IMR-90 (cell line): ENCODE measurements at regions not wholly inside any gene's neighbourhood (a gene's known extent, or its start where the extent isn't known, plus 50 kb on each side); places are given as distances from the start of the nearest gene placed in this dataset.

Source experiments
- ATAC-seq: fragments of 200-7000 bp; cut with Tn5 transposase; 2 replicates; pipeline ENCODE4 v1.9.1; 2020; ENCODE audit warnings: low read depth, mild to moderate bottlenecking, moderate library complexity
- BruUV-seq: library from RNA; stranded (reverse); fragments of 400-500 nt; replicated peaks from 2 replicates; lab custom pipeline; 2021; lab: Mats Ljungman, UMichigan
- CTCF ChIA-PET: fragments of 300-600 bp; formaldehyde crosslinking; extraction: SDS; loops from one replicate; lab custom pipeline; 2021; ENCODE audit warnings: antibody characterized with exemption; lab: Yijun Ruan, JAX
- POLR2A ChIA-PET: fragments of 300-600 bp; sonication (Branson Sonifier 250); formaldehyde crosslinking; loops from one replicate; lab custom pipeline; 2022; ENCODE audit warnings: antibody characterized with exemption; ENCODE audit not compliant: unreplicated experiment; lab: Charles Lee
- DNase-seq: peaks from one replicate; pipeline ENCODE4 v3.0.0; 2013
- H2AFZ ChIP-seq: replicated peaks from 2 replicates; pipeline ENCODE3; 2013; ENCODE audit warnings: low read length, mild to moderate bottlenecking; ENCODE audit not compliant: poor library complexity
- H2AK5ac ChIP-seq: 2 replicates; pipeline ENCODE4 v1.6.1; 2013; ENCODE audit warnings: low read depth, low read length, inconsistent platforms
- H2AK9ac ChIP-seq: replicated peaks from 2 replicates; pipeline ENCODE3; 2013; ENCODE audit warnings: mild to moderate bottlenecking, low read depth, low read length, moderate library complexity; ENCODE audit not compliant: poor library complexity
- H2BK120ac ChIP-seq: 2 replicates; pipeline ENCODE4 v1.6.1; 2013; ENCODE audit warnings: low read depth, low read length, inconsistent platforms
- H2BK15ac ChIP-seq: 3 replicates; pipeline ENCODE4 v1.6.1; 2013; ENCODE audit warnings: low read depth, low read length, inconsistent platforms
- H2BK20ac ChIP-seq: 2 replicates; pipeline ENCODE4 v1.6.1; 2013; ENCODE audit warnings: low read depth, mild to moderate bottlenecking, inconsistent platforms, low read length, moderate library complexity
- H2BK5ac ChIP-seq: 2 replicates; pipeline ENCODE4 v1.6.1; 2013; ENCODE audit warnings: mild to moderate bottlenecking, low read depth, low read length, inconsistent platforms; ENCODE audit not compliant: poor library complexity, severe bottlenecking
- H3K14ac ChIP-seq: replicated peaks from 2 replicates; pipeline ENCODE4 v1.6.1; 2013; ENCODE audit warnings: low read depth, low read length, inconsistent platforms
- H3K18ac ChIP-seq: 2 replicates; pipeline ENCODE4 v1.6.1; 2013; ENCODE audit warnings: low read depth, low read length, control low read depth
- H3K23ac ChIP-seq: 2 replicates; pipeline ENCODE4 v1.6.1; 2013; ENCODE audit warnings: low read depth, low read length, inconsistent platforms
- H3K27ac ChIP-seq: 2 replicates; pipeline ENCODE4 v1.5.1; 2013; ENCODE audit warnings: mild to moderate bottlenecking, control low read depth, low read length; ENCODE audit not compliant: insufficient read depth
- H3K27me3 ChIP-seq: 2 replicates; pipeline ENCODE4 v1.6.1; 2013; ENCODE audit warnings: low read length; ENCODE audit not compliant: control insufficient read depth, insufficient read depth
- H3K36me3 ChIP-seq: 2 replicates; pipeline ENCODE4 v1.6.1; 2013; ENCODE audit warnings: low read length, mixed read lengths; ENCODE audit not compliant: control insufficient read depth, insufficient read depth
- H3K4ac ChIP-seq: 2 replicates; pipeline ENCODE4 v1.6.1; 2013; ENCODE audit warnings: low read depth, low read length, inconsistent platforms
- H3K4me1 ChIP-seq: 2 replicates; pipeline ENCODE4 v1.6.1; 2013; ENCODE audit warnings: low read length, mixed read lengths; ENCODE audit not compliant: control insufficient read depth, insufficient read depth
- H3K4me2 ChIP-seq: 2 replicates; pipeline ENCODE4 v1.6.1; 2013; ENCODE audit warnings: low read depth, mild to moderate bottlenecking, control low read depth, low read length, moderate library complexity
- H3K4me3 ChIP-seq: 2 replicates; pipeline ENCODE4 v1.5.1; 2013; ENCODE audit warnings: low read depth, mild to moderate bottlenecking, control low read depth, low read length, moderate library complexity; ENCODE audit not compliant: insufficient read depth
- H3K56ac ChIP-seq: 2 replicates; pipeline ENCODE4 v1.6.1; 2013; ENCODE audit warnings: low read length, inconsistent platforms; ENCODE audit not compliant: insufficient read depth; ENCODE audit errors: extremely low read depth
- H3K79me1 ChIP-seq, 2 experiments: 2 replicates each; pipeline ENCODE4 v1.6.1; 2013; ENCODE audit warnings: low read length in 2 of 2, inconsistent platforms in 1 of 2, low read depth in 1 of 2
- H3K9ac ChIP-seq: 2 replicates; pipeline ENCODE4 v1.6.1; 2013; ENCODE audit warnings: low read depth, low read length, control low read depth
- H3K9me1 ChIP-seq: 2 replicates; pipeline ENCODE4 v1.6.1; 2013; ENCODE audit warnings: low read length, inconsistent platforms; ENCODE audit not compliant: insufficient read depth
- H3K9me3 ChIP-seq: 2 replicates; pipeline ENCODE4 v1.6.1; 2013; ENCODE audit warnings: low read length; ENCODE audit not compliant: control insufficient read depth, insufficient read depth
- H4K20me1 ChIP-seq: 2 replicates; pipeline ENCODE4 v1.6.1; 2013; ENCODE audit warnings: low read length, inconsistent platforms; ENCODE audit not compliant: insufficient read depth
- H4K5ac ChIP-seq: 2 replicates; pipeline ENCODE4 v1.6.1; 2013; ENCODE audit warnings: mild to moderate bottlenecking, low read depth, low read length, control low read depth
- H4K8ac ChIP-seq, 2 experiments: 2 replicates each; pipeline ENCODE4 v1.6.1; 2013; ENCODE audit warnings: low read depth in 2 of 2, low read length in 2 of 2, control low read depth in 1 of 2, inconsistent platforms in 1 of 2
- H4K91ac ChIP-seq: 2 replicates; pipeline ENCODE4 v1.6.1; 2013; ENCODE audit warnings: low read depth, low read length, inconsistent platforms; ENCODE audit not compliant: insufficient read depth
- BHLHE40 ChIP-seq: fragments of 150-350 bp; IDR thresholded peaks from 2 replicates; pipeline ENCODE4 v1.6.1; 2016; ENCODE audit warnings: mild to moderate bottlenecking, low read depth, low read length
- CEBPB ChIP-seq: IDR thresholded peaks from 2 replicates; pipeline ENCODE4 v1.6.1; 2012; ENCODE audit warnings: low read depth, low read length, improper control_type of control experiment
- CHD1 ChIP-seq: IDR thresholded peaks from 2 replicates; pipeline ENCODE4 v1.6.1; 2012; ENCODE audit warnings: low read depth, low read length, improper control_type of control experiment
- FOS ChIP-seq: fragments of 150-350 bp; IDR thresholded peaks from 2 replicates; pipeline ENCODE4 v1.6.1; 2016; ENCODE audit warnings: low read depth, low read length
- MAFK ChIP-seq: IDR thresholded peaks from 2 replicates; pipeline ENCODE4 v1.6.1; 2012; ENCODE audit warnings: low read depth, low read length, improper control_type of control experiment
- MAZ ChIP-seq: IDR thresholded peaks from 2 replicates; pipeline ENCODE4 v1.6.1; 2012; ENCODE audit warnings: low read depth, mild to moderate bottlenecking, low read length, improper control_type of control experiment, moderate library complexity, borderline replicate concordance
- MXI1 ChIP-seq: IDR thresholded peaks from 2 replicates; pipeline ENCODE4 v1.6.1; 2012; ENCODE audit warnings: low read depth, mild to moderate bottlenecking, low read length, moderate library complexity, borderline replicate concordance
- NFE2L2 ChIP-seq: fragments of 150-350 bp; IDR thresholded peaks from 2 replicates; pipeline ENCODE4 v1.6.1; 2016; ENCODE audit warnings: low read depth, mild to moderate bottlenecking, low read length
- POLR2A ChIP-seq: IDR thresholded peaks from 2 replicates; pipeline ENCODE4 v1.6.1; 2012; ENCODE audit warnings: mild to moderate bottlenecking, low read depth, low read length
- RAD21 ChIP-seq: IDR thresholded peaks from 2 replicates; pipeline ENCODE4 v1.6.1; 2012; ENCODE audit warnings: low read length, improper control_type of control experiment
- RCOR1 ChIP-seq: IDR thresholded peaks from 2 replicates; pipeline ENCODE4 v1.6.1; 2012; ENCODE audit warnings: mild to moderate bottlenecking, low read length, improper control_type of control experiment; ENCODE audit not compliant: insufficient replicate concordance
- RFX5 ChIP-seq: IDR thresholded peaks from 2 replicates; pipeline ENCODE4 v1.8.0; 2012; ENCODE audit warnings: low read depth, mild to moderate bottlenecking, low read length, moderate library complexity
- SMC3 ChIP-seq: fragments of 150-350 bp; IDR thresholded peaks from 2 replicates; pipeline ENCODE4 v1.6.1; 2016; ENCODE audit warnings: low read depth, mild to moderate bottlenecking, antibody characterized with exemption, low read length, moderate library complexity
- WGBS, 2 experiments: methylation state at CpG; one replicate each; pipeline versions ENCODE4 v1.1.5 to v1.1.7; 2013; ENCODE audit warnings: missing lambda C conversion rate in 2 of 2; ENCODE audit not compliant: insufficient read length in 1 of 2; ENCODE audit errors: extremely low coverage in 2 of 2; 5-methylcytosine and 5-hydroxymethylcytosine counted together
- dilution Hi-C: fragments of 300-500 bp; cut with HindIII; formaldehyde crosslinking; loops from one replicate; pipeline ENCODE4 v1.14.3; 2018; ENCODE audit warnings: low sequenced_read_pairs; ENCODE audit not compliant: unreplicated experiment
- in situ Hi-C: fragments of 300-500 bp; cut with MboI; formaldehyde crosslinking; loops from 3 replicates; pipeline ENCODE4 v1.14.3; 2019; ENCODE audit warnings: low sequenced_read_pairs, inconsistent platforms, mixed read lengths
- intact Hi-C: fragments of 100-400 bp; cut with micrococcal nuclease; formaldehyde crosslinking; loops from 2 replicates; pipeline ENCODE4 v1.10.0; 2022
- TF ChIP-seq, protein P1 (sequence below): fragments of 150-350 bp; IDR thresholded peaks from 2 replicates; pipeline ENCODE4 v1.6.1; 2016; ENCODE audit warnings: low read depth, mild to moderate bottlenecking, low read length, moderate library complexity, borderline replicate concordance
- TF ChIP-seq, protein P2 (sequence below): conservative IDR thresholded peaks from 2 replicates; pipeline ENCODE4 v1.5.1; 2012; ENCODE audit warnings: mild to moderate bottlenecking, low read depth, low read length, improper control_type of control experiment
- TF ChIP-seq, protein P3 (sequence below): fragments of 150-350 bp; IDR thresholded peaks from 2 replicates; pipeline ENCODE4 v1.6.1; 2017; ENCODE audit warnings: mild to moderate bottlenecking, antibody characterized with exemption, low read length, low read depth

DNA sequence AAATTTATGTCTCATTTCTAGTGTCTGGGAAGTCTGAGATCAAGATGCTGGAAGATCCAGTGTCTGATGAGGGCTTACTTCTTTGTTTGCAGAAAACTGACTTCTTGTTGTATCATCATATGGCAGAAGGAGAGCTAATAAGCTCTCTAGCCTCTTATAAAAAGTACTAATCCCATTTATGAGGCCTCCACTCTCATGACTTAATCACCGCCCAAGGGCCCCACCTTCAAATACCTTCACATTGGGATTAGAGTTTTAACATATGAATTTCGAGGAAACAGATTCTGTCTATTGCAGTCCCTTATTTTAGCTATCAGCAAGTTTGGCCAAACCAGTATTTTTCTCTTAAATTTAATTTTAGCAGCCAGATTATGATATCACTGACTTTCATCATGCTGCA, 150.2 kb upstream of the TMPRSS15 start:
- ChIA-PET POLR2A (no interaction called here), CTCF (no interaction called here)
- WGBS, 2 experiments = no CpG with 5 or more reads among the region's 2 CpGs
- in situ Hi-C loops = no loop called here
- Histone ChIP-seq H3K4ac (no peak overlapping the region), H4K8ac (no peak overlapping the region), H3K23ac (no peak overlapping the region), H3K4me1 (no peaks in the 10 kb centered on the region), H4K91ac (no peak overlapping the region), H2AFZ (no peak overlapping the region), H3K27ac (no peak overlapping the region), H3K14ac (no peak overlapping the region), H3K36me3 (no peaks in the 10 kb centered on the region), H2AK5ac (no peak overlapping the region), H4K5ac (no peak overlapping the region), H3K9me3 (no peaks in the 10 kb centered on the region), H3K79me1 (no peaks in the 10 kb centered on the region), H4K20me1 (no peaks in the 10 kb centered on the region), H2BK15ac (no peak overlapping the region), H2BK120ac (no peak overlapping the region), H3K4me3 (no peak overlapping the region), H3K18ac (no peak overlapping the region), H2AK9ac (no peak overlapping the region), H3K9ac (no peak overlapping the region), H2BK5ac (no peak overlapping the region), H3K9me1 (no peaks in the 10 kb centered on the region), H3K56ac (no peak overlapping the region), H2BK20ac (no peak overlapping the region), H3K4me2 (no peak overlapping the region), H3K27me3 (no peaks in the 10 kb centered on the region)
- TF ChIP-seq CEBPB (no peak), RFX5 (no peak), MAZ (no peak), POLR2A (no peak), RAD21 (no peak), RCOR1 (no peak), FOS (no peak), MAFK (no peak), MXI1 (no peak), SMC3 (no peak), NFE2L2 (no peak), CHD1 (no peak), BHLHE40 (no peak)
- TF ChIP-seq, protein P1, sequence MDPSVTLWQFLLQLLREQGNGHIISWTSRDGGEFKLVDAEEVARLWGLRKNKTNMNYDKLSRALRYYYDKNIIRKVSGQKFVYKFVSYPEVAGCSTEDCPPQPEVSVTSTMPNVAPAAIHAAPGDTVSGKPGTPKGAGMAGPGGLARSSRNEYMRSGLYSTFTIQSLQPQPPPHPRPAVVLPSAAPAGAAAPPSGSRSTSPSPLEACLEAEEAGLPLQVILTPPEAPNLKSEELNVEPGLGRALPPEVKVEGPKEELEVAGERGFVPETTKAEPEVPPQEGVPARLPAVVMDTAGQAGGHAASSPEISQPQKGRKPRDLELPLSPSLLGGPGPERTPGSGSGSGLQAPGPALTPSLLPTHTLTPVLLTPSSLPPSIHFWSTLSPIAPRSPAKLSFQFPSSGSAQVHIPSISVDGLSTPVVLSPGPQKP = no peak
- TF ChIP-seq, protein P2, sequence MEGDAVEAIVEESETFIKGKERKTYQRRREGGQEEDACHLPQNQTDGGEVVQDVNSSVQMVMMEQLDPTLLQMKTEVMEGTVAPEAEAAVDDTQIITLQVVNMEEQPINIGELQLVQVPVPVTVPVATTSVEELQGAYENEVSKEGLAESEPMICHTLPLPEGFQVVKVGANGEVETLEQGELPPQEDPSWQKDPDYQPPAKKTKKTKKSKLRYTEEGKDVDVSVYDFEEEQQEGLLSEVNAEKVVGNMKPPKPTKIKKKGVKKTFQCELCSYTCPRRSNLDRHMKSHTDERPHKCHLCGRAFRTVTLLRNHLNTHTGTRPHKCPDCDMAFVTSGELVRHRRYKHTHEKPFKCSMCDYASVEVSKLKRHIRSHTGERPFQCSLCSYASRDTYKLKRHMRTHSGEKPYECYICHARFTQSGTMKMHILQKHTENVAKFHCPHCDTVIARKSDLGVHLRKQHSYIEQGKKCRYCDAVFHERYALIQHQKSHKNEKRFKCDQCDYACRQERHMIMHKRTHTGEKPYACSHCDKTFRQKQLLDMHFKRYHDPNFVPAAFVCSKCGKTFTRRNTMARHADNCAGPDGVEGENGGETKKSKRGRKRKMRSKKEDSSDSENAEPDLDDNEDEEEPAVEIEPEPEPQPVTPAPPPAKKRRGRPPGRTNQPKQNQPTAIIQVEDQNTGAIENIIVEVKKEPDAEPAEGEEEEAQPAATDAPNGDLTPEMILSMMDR = no peak
- TF ChIP-seq, protein P3, sequence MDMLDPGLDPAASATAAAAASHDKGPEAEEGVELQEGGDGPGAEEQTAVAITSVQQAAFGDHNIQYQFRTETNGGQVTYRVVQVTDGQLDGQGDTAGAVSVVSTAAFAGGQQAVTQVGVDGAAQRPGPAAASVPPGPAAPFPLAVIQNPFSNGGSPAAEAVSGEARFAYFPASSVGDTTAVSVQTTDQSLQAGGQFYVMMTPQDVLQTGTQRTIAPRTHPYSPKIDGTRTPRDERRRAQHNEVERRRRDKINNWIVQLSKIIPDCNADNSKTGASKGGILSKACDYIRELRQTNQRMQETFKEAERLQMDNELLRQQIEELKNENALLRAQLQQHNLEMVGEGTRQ = no peak
- intact Hi-C loops = no loop called here
- no peak for ATAC-seq
- DNase-seq = no peak
- dilution Hi-C loops = no loop called here
- BruUV-seq = no TSS peak
